GM10266 (cell line): ENCODE measurements at regions not wholly inside any gene's neighbourhood (a gene's known extent, or its start where the extent isn't known, plus 50 kb on each side); places are given as distances from the start of the nearest gene placed in this dataset.

Source experiments
- DNase-seq: peaks from one replicate; pipeline ENCODE4 v3.0.0; 2012; ENCODE audit errors: extremely low spot score
- CTCF ChIP-seq: IDR thresholded peaks from 2 replicates; pipeline ENCODE4 v1.5.1; 2012; ENCODE audit warnings: mild to moderate bottlenecking, low read depth; ENCODE audit not compliant: control insufficient read depth, insufficient read depth; ENCODE audit errors: missing control alignments

- no peak for TF ChIP-seq CTCF
- no peak for DNase-seq
Measured at GRCh38 chr7:42381161-42381560, 144.2 kb upstream of the GLI3 start.

- no peak for DNase-seq
- no peak for TF ChIP-seq CTCF
Measured at GRCh38 chr7:42380401-42380800, 143.4 kb upstream of the GLI3 start.

- TF ChIP-seq CTCF = no peak
- DNase-seq = no peak
Measured at GRCh38 chr7:42378149-42378548, 141.1 kb upstream of the GLI3 start.

- DNase-seq = no peak
- TF ChIP-seq CTCF = no peak
Measured at GRCh38 chr7:42373285-42373684, 136.3 kb upstream of the GLI3 start.

GRCh38 chr7:42372479-42372878, 135.5 kb upstream of the GLI3 start:
- no peak for TF ChIP-seq CTCF
- no peak for DNase-seq

GRCh38 chr7:42359946-42360345, 122.9 kb upstream of the GLI3 start:
- no peak for DNase-seq
- TF ChIP-seq CTCF = no peak

- no peak for TF ChIP-seq CTCF
- no peak for DNase-seq
Measured at GRCh38 chr7:42351316-42351935, 114.4 kb upstream of the GLI3 start.
